GM12891 (cell line): ENCODE measurements at regions not wholly inside any gene's neighbourhood (a gene's known extent, or its start where the extent isn't known, plus 50 kb on each side); places are given as distances from the start of the nearest gene placed in this dataset.

Experiments
- PAX5 ChIP-seq: IDR thresholded peaks from 2 replicates; pipeline ENCODE4 v1.6.1; 2011; ENCODE audit warnings: low read length, moderate library complexity, mild to moderate bottlenecking; ENCODE audit not compliant: insufficient read depth, severe bottlenecking
- POLR2A ChIP-seq: IDR thresholded peaks from 2 replicates; pipeline ENCODE4 v1.6.1; 2011; ENCODE audit warnings: low read depth, low read length, control low read depth
- POLR2AphosphoS5 ChIP-seq: IDR thresholded peaks from 2 replicates; pipeline ENCODE4 v1.6.1; 2011; ENCODE audit warnings: low read depth, low read length, control low read depth
- TAF1 ChIP-seq: IDR thresholded peaks from 2 replicates; pipeline ENCODE4 v1.6.1; 2011; ENCODE audit warnings: low read depth, low read length, control low read depth

- TF ChIP-seq POLR2A = no peak
- TF ChIP-seq PAX5 = no peak
- no peak for TF ChIP-seq TAF1
- TF ChIP-seq POLR2AphosphoS5 = no peak
Observed at GRCh38 chr6:167701010-167701409, 125.7 kb upstream of the AFDN start.
